ENCODE measurements at regions not wholly inside any gene's neighbourhood (a gene's known extent, or its start where the extent isn't known, plus 50 kb on each side); places are given as distances from the start of the nearest gene placed in this dataset.

- CTCF ChIA-PET, result no interaction called here
- no peaks in the 10 kb centered on the region for H3K9me3 Mint-ChIP-seq
- no peak for TF ChIP-seq CTCF (IDR thresholded peaks at IDR 0.05)
- H3K27ac Mint-ChIP-seq, result no peak overlapping the region
- no peak overlapping the region for H3K4me3 Mint-ChIP-seq
- DNase-seq, result no peak
- no peak for ATAC-seq (ENCODE audit: low read depth)
- POLR2A ChIA-PET, result no interaction called here
- intact Hi-C loops (cut with micrococcal nuclease), result no loop called here
- no peaks in the 10 kb centered on the region for H3K36me3 Mint-ChIP-seq (ENCODE audit: low read depth)
- peaks cover 7% of the 10 kb centered on the region for H3K27me3 Mint-ChIP-seq
- no peaks in the 10 kb centered on the region for H3K4me1 Mint-ChIP-seq
Observed at GRCh38 chr15:100778831-100779288, 100.8 kb upstream of the ALDH1A3 start.

GRCh38 chr15:100779331-100780207, 100.1 kb upstream of the ALDH1A3 start:
- no peaks in the 10 kb centered on the region for H3K36me3 Mint-ChIP-seq (ENCODE audit: low read depth)
- no peaks in the 10 kb centered on the region for H3K9me3 Mint-ChIP-seq
- DNase-seq (no peak), ATAC-seq (ENCODE audit: low read depth) (no peak)
- H3K4me3 Mint-ChIP-seq, result no peak overlapping the region
- ChIA-PET CTCF (no interaction called here), POLR2A (no interaction called here)
- H3K4me1 Mint-ChIP-seq, result no peaks in the 10 kb centered on the region
- intact Hi-C loops (cut with micrococcal nuclease), result no loop called here
- no peak overlapping the region for H3K27ac Mint-ChIP-seq
- no peak for TF ChIP-seq CTCF (IDR thresholded peaks at IDR 0.05)
- H3K27me3 Mint-ChIP-seq, result peaks cover 8% of the 10 kb centered on the region

GRCh38 chr15:100780208-100780800, 99.3 kb upstream of the ALDH1A3 start:
- Mint-ChIP-seq H3K9me3 (no peaks in the 10 kb centered on the region), H3K27me3 (peaks cover 8% of the 10 kb centered on the region), H3K36me3 (ENCODE audit: low read depth) (no peaks in the 10 kb centered on the region), H3K4me3 (no peak overlapping the region), H3K27ac (no peak overlapping the region), H3K4me1 (no peaks in the 10 kb centered on the region)
- no peak for TF ChIP-seq CTCF (IDR thresholded peaks at IDR 0.05)
- no peak for DNase-seq
- ChIA-PET POLR2A (no interaction called here), CTCF (no interaction called here)
- no peak for ATAC-seq (ENCODE audit: low read depth)
- intact Hi-C loops (cut with micrococcal nuclease), result no loop called here

GRCh38 chr15:100781061-100781960, 98.3 kb upstream of the ALDH1A3 start:
- intact Hi-C loops (cut with micrococcal nuclease), result no loop called here
- H3K9me3 Mint-ChIP-seq, result no peaks in the 10 kb centered on the region
- DNase-seq, result no peak
- no peak overlapping the region for H3K27ac Mint-ChIP-seq
- ChIA-PET POLR2A (no interaction called here), CTCF (no interaction called here)
- H3K27me3 Mint-ChIP-seq, result peaks cover 8% of the 10 kb centered on the region
- no peak for ATAC-seq (ENCODE audit: low read depth)
- H3K4me1 Mint-ChIP-seq, result no peaks in the 10 kb centered on the region
- no peaks in the 10 kb centered on the region for H3K36me3 Mint-ChIP-seq (ENCODE audit: low read depth)
- H3K4me3 Mint-ChIP-seq, result no peak overlapping the region
- TF ChIP-seq CTCF (IDR thresholded peaks at IDR 0.05), result no peak
